GM13976 (cell line): ENCODE measurements at regions not wholly inside any gene's neighbourhood (a gene's known extent, or its start where the extent isn't known, plus 50 kb on each side); places are given as distances from the start of the nearest gene placed in this dataset.

Experiments used
- DNase-seq: peaks from one replicate; pipeline ENCODE4 v3.0.0; 2012; ENCODE audit warnings: low spot score
- CTCF ChIP-seq: IDR thresholded peaks from 2 replicates; pipeline ENCODE4 v1.5.1; 2012; ENCODE audit warnings: borderline replicate concordance, mild to moderate bottlenecking; ENCODE audit not compliant: insufficient read depth; ENCODE audit errors: extremely low read depth, missing control alignments, control extremely low read depth
- in situ Hi-C: fragments of 300-500 bp; cut with MboI; formaldehyde crosslinking; loops from one replicate; pipeline ENCODE4 v1.12.0; 2022; ENCODE audit warnings: low sequenced_read_pairs, mixed read lengths, inconsistent platforms; ENCODE audit not compliant: unreplicated experiment

DNA sequence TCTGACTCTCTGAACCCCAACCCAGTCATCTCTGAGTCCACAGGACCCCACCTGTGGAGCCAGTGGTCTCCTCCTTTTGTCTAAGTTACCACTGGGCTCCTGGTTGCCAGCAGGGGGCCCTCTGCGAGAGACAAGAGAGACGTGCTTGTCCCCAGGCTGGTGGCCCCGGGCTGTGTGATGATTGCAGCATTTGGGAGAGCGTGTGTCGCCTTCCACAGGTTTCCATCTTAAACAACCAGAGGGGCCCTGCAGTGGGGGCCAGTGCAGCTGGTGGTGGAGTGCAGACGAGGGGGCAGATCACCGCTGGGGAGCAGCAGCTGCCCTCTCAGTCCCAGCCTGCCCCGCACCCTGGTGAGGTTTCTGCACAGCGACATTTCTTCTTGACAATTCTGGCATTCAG is 122.4 kb upstream of the PPP2R2D start:
- TF ChIP-seq CTCF = no peak
- no peak for DNase-seq
- in situ Hi-C loops = loop anchor here (25.0 kb wide), 1 partner anchor 316 kb away; no protein-coding TSS in a partner anchor

GRCh38 chr10:131778842-131779241 is 122.0 kb upstream of the PPP2R2D start:
- TF ChIP-seq CTCF = no peak
- no peak for DNase-seq
- in situ Hi-C loops = loop anchor here (25.0 kb wide), 1 partner anchor 317 kb away; no protein-coding TSS in a partner anchor

- DNase-seq = no peak
- in situ Hi-C loops = loop anchor here (25.0 kb wide), 1 partner anchor 318 kb away; no protein-coding TSS in a partner anchor
- no peak for TF ChIP-seq CTCF
Measured at GRCh38 chr10:131779661-131780394, 121.0 kb upstream of the PPP2R2D start.

DNA sequence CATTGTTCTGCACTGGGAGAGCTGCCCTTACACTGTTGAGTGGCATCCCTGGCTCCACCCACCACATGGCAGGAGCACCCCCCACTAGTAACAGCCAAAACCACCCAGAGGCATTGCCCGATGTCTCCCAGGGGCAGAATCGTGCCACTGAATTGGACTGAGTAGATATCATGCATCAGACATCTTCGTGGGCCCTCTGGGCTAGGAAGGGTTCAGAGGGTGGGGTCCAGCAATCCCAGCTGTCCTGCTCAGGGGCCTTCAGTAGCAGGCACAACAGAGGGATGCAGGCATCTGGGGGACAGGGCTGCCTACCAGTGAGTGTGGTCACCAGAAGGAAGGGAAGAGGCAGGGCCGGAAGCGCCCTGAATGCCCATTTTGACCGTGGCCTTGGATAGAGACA is 119.7 kb upstream of the PPP2R2D start:
- in situ Hi-C loops = loop anchor here (25.0 kb wide), 1 partner anchor 319 kb away; no protein-coding TSS in a partner anchor
- no peak for DNase-seq
- no peak for TF ChIP-seq CTCF

DNA sequence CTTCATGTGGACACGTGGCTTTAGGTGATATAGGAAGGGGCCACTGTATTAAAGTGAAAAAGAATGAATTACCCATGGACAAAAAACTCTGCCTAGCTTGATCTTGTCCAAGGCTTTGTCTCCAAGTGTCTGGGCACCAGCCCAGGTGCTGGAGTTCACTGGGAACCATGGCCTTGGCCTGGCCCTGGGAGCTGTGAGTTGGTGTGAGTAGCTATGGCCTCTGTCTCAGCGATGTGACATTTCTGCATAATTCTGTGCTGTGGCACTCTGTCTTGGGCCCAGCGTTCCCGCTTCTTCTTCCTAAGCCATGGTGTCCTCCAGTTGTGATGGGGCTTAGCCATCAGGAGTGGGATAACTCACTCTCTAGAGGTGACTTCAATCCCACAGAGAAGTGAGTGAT is 119.0 kb upstream of the PPP2R2D start:
- TF ChIP-seq CTCF = no peak
- no peak for DNase-seq
- in situ Hi-C loops = loop anchor here (25.0 kb wide), 1 partner anchor 319 kb away; no protein-coding TSS in a partner anchor

- TF ChIP-seq CTCF = no peak
- in situ Hi-C loops = loop anchor here (25.0 kb wide), 1 partner anchor 322 kb away; no protein-coding TSS in a partner anchor
- DNase-seq = no peak
Measured at GRCh38 chr10:131784363-131785120, 116.3 kb upstream of the PPP2R2D start.
